ENCODE measurements at regions not wholly inside any gene's neighbourhood (a gene's known extent, or its start where the extent isn't known, plus 50 kb on each side); places are given as distances from the start of the nearest gene placed in this dataset.

DNA sequence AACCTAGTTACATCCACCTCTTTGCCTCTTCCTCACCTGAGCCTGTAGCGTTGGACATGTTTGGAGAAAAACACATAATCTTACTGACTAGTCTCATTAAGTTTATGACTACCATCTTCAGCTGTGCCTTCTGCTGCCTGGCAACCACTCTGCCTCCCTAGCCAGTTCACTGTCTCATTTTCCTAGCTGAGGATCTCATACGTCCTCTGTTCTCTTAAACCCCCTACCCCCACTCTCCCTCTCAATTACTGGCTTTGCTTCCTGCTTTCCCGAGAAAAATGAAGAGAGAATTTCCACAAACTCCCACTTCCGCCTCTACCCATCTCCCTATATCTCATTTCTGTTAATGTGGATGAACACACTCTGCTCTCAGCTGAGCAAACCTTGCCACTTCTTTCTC is 239.3 kb upstream of the POU2AF2 start:
- no peak for TF ChIP-seq CTCF (IDR thresholded peaks at IDR 0.05)

- no peak for TF ChIP-seq CTCF (IDR thresholded peaks at IDR 0.05)
Measured at GRCh38 chr11:111001986-111002611, 243.4 kb upstream of the POU2AF2 start.

DNA sequence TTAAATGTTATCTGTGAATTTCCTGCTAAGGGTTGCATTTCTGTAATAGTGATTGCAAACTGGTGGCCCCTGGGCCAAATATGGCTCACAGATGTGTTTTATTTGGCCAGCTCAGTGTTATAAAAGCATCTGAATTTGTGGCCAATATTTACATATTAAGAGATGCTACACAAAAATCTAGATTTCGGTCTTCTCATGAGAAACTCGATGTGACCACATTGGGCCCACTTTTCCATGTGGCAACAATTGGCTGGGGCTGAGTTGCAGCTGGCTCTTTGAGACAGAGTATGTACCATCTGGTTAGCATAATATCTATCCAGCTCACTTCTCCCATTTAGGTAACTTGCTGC is 244.5 kb upstream of the POU2AF2 start:
- TF ChIP-seq CTCF (IDR thresholded peaks at IDR 0.05), result no peak

GRCh38 chr11:111000400-111001080 is 245.0 kb upstream of the POU2AF2 start:
- TF ChIP-seq CTCF (IDR thresholded peaks at IDR 0.05), result no peak

GRCh38 chr11:110992481-110992880 is 253.0 kb upstream of the POU2AF2 start:
- TF ChIP-seq CTCF (IDR thresholded peaks at IDR 0.05), result no peak

DNA sequence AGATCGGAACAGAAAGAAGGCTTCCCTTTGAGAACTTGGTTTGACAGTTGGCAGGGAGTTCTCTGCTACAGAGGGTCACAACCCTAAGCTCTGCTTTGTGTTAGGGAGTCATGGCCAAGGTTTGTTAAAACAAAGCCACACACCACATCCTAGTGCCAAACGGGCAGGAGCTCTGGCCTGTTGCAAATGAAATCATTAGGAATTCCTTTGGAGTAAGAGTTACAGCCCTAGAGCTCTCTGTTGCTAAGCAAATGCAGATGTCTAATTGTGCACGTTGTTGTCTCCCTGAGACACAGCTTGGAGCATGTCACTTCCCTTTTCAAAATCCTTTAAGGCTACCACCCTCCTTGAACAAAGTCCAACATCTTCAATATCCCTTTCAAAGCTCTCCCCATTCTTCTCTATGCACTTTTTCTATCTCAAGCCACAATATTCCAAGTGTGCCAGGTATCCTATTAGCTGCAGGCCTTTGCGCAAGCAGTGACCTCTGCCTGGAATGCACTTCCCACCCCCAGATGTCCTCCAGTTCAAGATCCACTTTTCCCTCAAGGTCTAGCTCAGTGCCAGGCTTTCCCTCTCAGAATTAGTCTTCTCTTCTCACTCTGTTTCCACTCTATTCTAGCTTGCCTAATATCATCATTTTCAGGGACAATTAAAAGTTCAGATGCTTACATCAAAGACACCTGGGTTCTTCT is 253.7 kb upstream of the POU2AF2 start:
- no peak for TF ChIP-seq CTCF (IDR thresholded peaks at IDR 0.05)

- TF ChIP-seq CTCF (IDR thresholded peaks at IDR 0.05), result no peak
Measured at GRCh38 chr11:110990311-110990710, 255.2 kb upstream of the POU2AF2 start.

All from LNCAP (cell line).